Right lobe of liver (tissue), 6 donors: ENCODE measurements at regions not wholly inside any gene's neighbourhood (a gene's known extent, or its start where the extent isn't known, plus 50 kb on each side); places are given as distances from the start of the nearest gene placed in this dataset.

ENCODE experiments used
- ATAC-seq, 4 donors: fragments of 200-7000 bp; cut with Tn5 transposase; one replicate each; pipeline ENCODE4 v1.9.1; 2020; ENCODE audit warnings: mild to moderate bottlenecking in 4 of 4, moderate library complexity in 4 of 4
- DNase-seq, 3 donors: peaks; one replicate each; pipeline ENCODE4 v3.0.0-alpha.2; 2020
- H3K27ac ChIP-seq, 3 donors: fragments of 200-600 bp; one replicate each; pipeline ENCODE4 v1.8.0; 2022
- H3K27me3 ChIP-seq, 2 donors: fragments of 200-600 bp; one replicate each; pipeline ENCODE4 v1.8.0; 2022
- H3K36me3 ChIP-seq, 4 donors: fragments of 200-600 bp; sonication (generic) in 1 of 4; one replicate each; pipeline versions ENCODE4 v1.5.1 to v1.8.0; 2017 to 2022; ENCODE audit warnings: control low read depth in 1 of 4
- H3K4me1 ChIP-seq, 4 donors: fragments of 200-600 bp; sonication (generic) in 1 of 4; one replicate each; pipeline versions ENCODE4 v1.5.1 to v1.8.0; 2017 to 2022; ENCODE audit warnings: control low read depth in 1 of 4
- H3K4me3 ChIP-seq, 3 donors: fragments of 200-600 bp; one replicate each; pipeline ENCODE4 v1.8.0; 2022
- H3K9me3 ChIP-seq, 4 donors: fragments of 200-600 bp; sonication (generic) in 1 of 4; one replicate each; pipeline versions ENCODE4 v1.5.1 to v1.8.0; 2017 to 2022; ENCODE audit warnings: control low read depth in 1 of 4
- POLR2A ChIP-seq: fragments of 450-650 bp; IDR thresholded peaks from one replicate; pipeline ENCODE4 v1.6.1; 2017; ENCODE audit warnings: antibody characterized with exemption, mild to moderate bottlenecking
- WGBS: methylation state at CpG from one replicate; pipeline ENCODE4 v1.1.6; 2018; ENCODE audit warnings: low coverage, low lambda C conversion rate; ENCODE audit not compliant: insufficient coverage; ENCODE audit errors: missing lambda C conversion rate; 5-methylcytosine and 5-hydroxymethylcytosine counted together
- intact Hi-C, 2 donors: fragments of 100-400 bp; cut with DNase I; formaldehyde crosslinking; loops; one replicate each; pipeline versions ENCODE4 v1.11.2 to v1.14.1; 2022
- TF ChIP-seq, protein P1 (sequence below), 4 donors: fragments of 200-600 bp in 3 of 4; fragments of 450-650 bp in 1 of 4; IDR thresholded peaks; one replicate each; pipeline versions ENCODE4 v1.5.1 to v1.8.0; 2016 to 2022; ENCODE audit warnings: antibody characterized with exemption in 4 of 4, mild to moderate bottlenecking in 2 of 4
- donor health status: DM: no; HTN: yes; CAD: no.
- donor health status: DM: no; HTN: no; CAD: no.
- donor health status: DM: no; HTN: no; CAD: no.
- donor health status: DM: no; HTN: yes; CAD: no.
- donor health status: DM: no; HTN: yes; CAD: no.

DNA sequence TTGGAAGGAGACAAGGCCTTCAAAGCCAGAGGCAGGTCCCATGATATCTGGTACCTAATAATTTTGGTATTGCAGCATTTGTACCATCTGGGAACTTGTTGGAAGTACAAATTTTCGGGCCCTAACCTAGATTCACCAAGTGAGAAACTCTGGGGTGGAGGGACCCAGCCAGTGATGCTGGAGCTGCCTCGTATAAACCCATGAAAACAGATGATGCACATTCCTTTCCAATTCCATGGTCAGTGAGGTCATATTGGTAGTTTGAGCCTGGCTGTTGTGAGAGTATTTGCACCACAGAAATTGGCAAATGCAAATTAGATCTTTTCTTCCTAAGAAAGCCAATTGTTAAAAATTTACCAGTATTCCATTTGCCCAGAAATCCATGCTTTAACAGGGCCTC, 269.6 kb upstream of the PLXNA2 start:
- intact Hi-C loops = no loop called here
- no peaks in the 10 kb centered on the region for H3K4me1 ChIP-seq
- H3K36me3 ChIP-seq = no peaks in the 10 kb centered on the region
- no peaks in the 10 kb centered on the region for H3K9me3 ChIP-seq
- no peak for TF ChIP-seq POLR2A
- TF ChIP-seq, protein P1, sequence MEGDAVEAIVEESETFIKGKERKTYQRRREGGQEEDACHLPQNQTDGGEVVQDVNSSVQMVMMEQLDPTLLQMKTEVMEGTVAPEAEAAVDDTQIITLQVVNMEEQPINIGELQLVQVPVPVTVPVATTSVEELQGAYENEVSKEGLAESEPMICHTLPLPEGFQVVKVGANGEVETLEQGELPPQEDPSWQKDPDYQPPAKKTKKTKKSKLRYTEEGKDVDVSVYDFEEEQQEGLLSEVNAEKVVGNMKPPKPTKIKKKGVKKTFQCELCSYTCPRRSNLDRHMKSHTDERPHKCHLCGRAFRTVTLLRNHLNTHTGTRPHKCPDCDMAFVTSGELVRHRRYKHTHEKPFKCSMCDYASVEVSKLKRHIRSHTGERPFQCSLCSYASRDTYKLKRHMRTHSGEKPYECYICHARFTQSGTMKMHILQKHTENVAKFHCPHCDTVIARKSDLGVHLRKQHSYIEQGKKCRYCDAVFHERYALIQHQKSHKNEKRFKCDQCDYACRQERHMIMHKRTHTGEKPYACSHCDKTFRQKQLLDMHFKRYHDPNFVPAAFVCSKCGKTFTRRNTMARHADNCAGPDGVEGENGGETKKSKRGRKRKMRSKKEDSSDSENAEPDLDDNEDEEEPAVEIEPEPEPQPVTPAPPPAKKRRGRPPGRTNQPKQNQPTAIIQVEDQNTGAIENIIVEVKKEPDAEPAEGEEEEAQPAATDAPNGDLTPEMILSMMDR (IDR thresholded peaks at IDR 0.05) = no peak
- no peak for DNase-seq
- no peak overlapping the region for H3K4me3 ChIP-seq
- no peaks in the 10 kb centered on the region for H3K27me3 ChIP-seq
- ATAC-seq = no peak
- H3K27ac ChIP-seq = no peak overlapping the region
- 72% methylated on average over 2 of the region's 2 CpGs for WGBS

DNA sequence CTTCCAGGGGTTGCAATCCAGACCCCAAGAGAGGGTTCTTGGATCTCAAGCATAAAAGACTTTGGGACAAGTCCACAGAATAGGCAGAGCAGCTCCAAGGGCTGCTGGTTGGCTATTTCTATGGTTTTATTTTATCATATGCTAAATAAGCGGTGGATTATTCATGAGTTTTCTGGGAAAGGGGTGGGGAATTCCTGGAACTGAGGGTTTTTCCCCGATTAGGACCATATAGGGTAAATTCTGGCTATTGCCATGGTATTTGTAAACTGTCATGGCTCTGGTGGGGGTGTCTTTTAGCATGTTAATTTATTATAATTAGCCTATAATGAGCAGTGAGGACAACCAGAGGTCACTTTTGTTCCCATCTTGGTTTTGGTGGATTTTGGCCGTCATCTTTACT, 270.9 kb upstream of the PLXNA2 start:
- intact Hi-C loops = no loop called here
- Histone ChIP-seq H3K4me3 (no peak overlapping the region), H3K27me3 (no peaks in the 10 kb centered on the region), H3K4me1 (no peaks in the 10 kb centered on the region), H3K36me3 (no peaks in the 10 kb centered on the region), H3K27ac (no peak overlapping the region), H3K9me3 (no peaks in the 10 kb centered on the region)
- no peak for ATAC-seq
- TF ChIP-seq, protein P1 (IDR thresholded peaks at IDR 0.05) = no peak
- no peak for TF ChIP-seq POLR2A
- WGBS = 83% methylated on average over 3 of the region's 3 CpGs
- no peak for DNase-seq

DNA sequence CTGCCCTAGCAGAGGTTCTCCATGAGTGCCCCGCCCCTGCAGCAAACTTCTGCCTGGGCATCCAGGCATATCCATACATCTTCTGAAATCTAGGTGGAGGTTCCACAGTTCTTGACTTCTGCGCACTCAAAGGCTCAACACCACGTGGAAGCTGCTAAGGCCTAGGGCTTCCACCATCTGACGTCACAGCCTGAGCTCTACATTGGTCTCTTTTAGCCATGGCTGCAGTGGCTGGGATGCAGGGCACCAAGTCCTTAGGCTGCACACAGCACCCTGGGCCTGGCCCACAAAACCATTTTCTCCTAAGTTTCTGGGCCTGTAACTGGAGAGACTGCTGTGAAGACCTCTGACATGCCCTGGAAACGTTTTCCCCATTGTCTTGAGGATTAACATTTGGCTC, 272.6 kb upstream of the PLXNA2 start:
- TF ChIP-seq, protein P1 (IDR thresholded peaks at IDR 0.05) = no peak
- no peak for TF ChIP-seq POLR2A
- H3K9me3 ChIP-seq = no peaks in the 10 kb centered on the region
- ATAC-seq (no peak), DNase-seq (no peak)
- no peaks in the 10 kb centered on the region for H3K36me3 ChIP-seq
- WGBS = 55% methylated on average over 1 of the region's 5 CpGs
- no peak overlapping the region for H3K27ac ChIP-seq
- intact Hi-C loops = no loop called here
- H3K27me3 ChIP-seq = no peaks in the 10 kb centered on the region
- H3K4me3 ChIP-seq = no peak overlapping the region
- no peaks in the 10 kb centered on the region for H3K4me1 ChIP-seq

DNA sequence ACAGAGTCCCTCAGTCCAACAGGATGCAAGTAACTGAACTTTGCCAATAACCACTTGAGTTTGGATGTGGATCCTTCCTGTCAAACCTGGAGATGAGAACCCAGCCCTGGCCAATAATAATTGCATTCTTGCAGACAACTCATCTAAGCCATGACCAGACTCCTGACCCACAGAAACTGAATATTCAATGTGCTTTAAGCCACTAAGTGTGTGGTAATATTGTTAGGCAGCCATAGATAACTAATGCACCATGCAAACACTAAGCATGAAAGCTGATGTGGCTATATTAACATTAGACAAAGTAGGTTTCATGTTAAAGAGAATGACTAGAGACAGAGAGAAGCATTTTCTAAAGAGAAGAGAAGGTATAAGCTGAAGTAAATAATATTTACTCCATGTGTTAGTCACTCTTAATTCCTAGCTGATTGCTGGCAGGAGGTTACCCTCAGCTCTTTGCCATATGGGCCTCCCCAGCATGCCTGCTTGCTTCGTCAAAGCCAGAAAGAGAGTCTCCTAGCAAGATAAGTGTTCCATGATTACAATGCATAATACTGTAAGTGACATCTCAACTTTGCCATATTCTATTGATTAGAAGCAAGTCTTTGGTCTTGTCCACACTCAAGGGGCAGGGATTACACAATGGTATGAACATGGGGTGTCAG, 276.4 kb upstream of the PLXNA2 start:
- Histone ChIP-seq H3K36me3 (no peaks in the 10 kb centered on the region), H3K27me3 (no peaks in the 10 kb centered on the region), H3K4me1 (no peaks in the 10 kb centered on the region), H3K9me3 (no peaks in the 10 kb centered on the region), H3K27ac (no peak overlapping the region), H3K4me3 (no peak overlapping the region)
- no peak for DNase-seq
- ATAC-seq = no peak
- intact Hi-C loops = no loop called here
- TF ChIP-seq, protein P1 (IDR thresholded peaks at IDR 0.05) = no peak
- 67% methylated on average over 1 of the region's 1 CpG for WGBS

DNA sequence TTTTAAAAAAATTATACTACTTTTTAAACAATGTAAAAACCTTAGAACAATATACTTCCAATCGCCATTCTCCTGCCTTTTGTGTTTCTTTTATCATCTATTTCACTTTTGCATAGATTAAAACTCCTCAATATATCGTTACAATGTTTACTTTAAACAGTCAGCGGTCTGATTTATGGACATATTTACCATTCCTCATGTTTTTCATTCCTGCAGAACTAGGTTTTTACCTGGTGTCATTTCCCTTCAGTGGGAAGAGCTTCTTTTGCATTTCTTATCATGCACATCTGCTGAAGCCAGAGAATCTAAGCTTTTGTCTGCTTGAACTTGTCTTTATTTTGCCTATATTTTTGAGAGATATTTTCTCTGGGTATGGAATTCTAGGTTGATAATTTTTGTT, 277.4 kb upstream of the PLXNA2 start:
- ATAC-seq (no peak), DNase-seq (no peak)
- H3K4me1 ChIP-seq = no peaks in the 10 kb centered on the region
- H3K27ac ChIP-seq = no peak overlapping the region
- TF ChIP-seq, protein P1 (IDR thresholded peaks at IDR 0.05) = no peak
- no peak for TF ChIP-seq POLR2A
- intact Hi-C loops = no loop called here
- WGBS = 35% methylated on average over 3 of the region's 3 CpGs
- H3K36me3 ChIP-seq = no peaks in the 10 kb centered on the region
- no peak overlapping the region for H3K4me3 ChIP-seq
- H3K27me3 ChIP-seq = no peaks in the 10 kb centered on the region
- no peaks in the 10 kb centered on the region for H3K9me3 ChIP-seq
